Ovary (tissue), 3 donors: ENCODE measurements at regions not wholly inside any gene's neighbourhood (a gene's known extent, or its start where the extent isn't known, plus 50 kb on each side); places are given as distances from the start of the nearest gene placed in this dataset.

Experiments used
- CTCF ChIP-seq, 3 donors: fragments of 450-650 bp in 2 of 3; fragments of 200-600 bp in 1 of 3; IDR thresholded peaks; one replicate each; pipeline versions ENCODE4 v1.5.1 to v1.8.0; 2016 to 2022; ENCODE audit warnings: antibody characterized with exemption in 3 of 3, mild to moderate bottlenecking in 1 of 3
- EP300 ChIP-seq: sonication (generic); formaldehyde crosslinking; IDR thresholded peaks from one replicate; pipeline ENCODE4 v1.6.1; 2017; ENCODE audit warnings: antibody characterized with exemption
- POLR2A ChIP-seq: fragments of 450-650 bp; IDR thresholded peaks from one replicate; pipeline ENCODE4 v1.6.1; 2017; ENCODE audit warnings: antibody characterized with exemption, mild to moderate bottlenecking, moderate library complexity
- donor health status: DM: no; HTN: no; CAD: no.

- no peak for TF ChIP-seq CTCF (IDR thresholded peaks at IDR 0.05)
- no peak for TF ChIP-seq POLR2A
- no peak for TF ChIP-seq EP300
Observed at GRCh38 chr11:93957397-93957952, 63.7 kb upstream of the HEPHL1 start.
